Glomerular visceral epithelial cell (primary cell): ENCODE measurements at regions not wholly inside any gene's neighbourhood (a gene's known extent, or its start where the extent isn't known, plus 50 kb on each side); places are given as distances from the start of the nearest gene placed in this dataset.
"Not testable (repeated sequence)": the region's sequence is repeated elsewhere in the genome, so short reads cannot be mapped to it uniquely, and the experiment has no call there.

Experiments used
- DNase-seq: peaks from one replicate; pipeline ENCODE4 v3.0.0-alpha.2; 2016; ENCODE audit errors: extremely low spot score

GRCh38 chr2:17193433-17193890 lies 324.8 kb downstream of the RAD51AP2 start:
- DNase-seq = not testable (repeated sequence)

- DNase-seq = no peak
Measured at GRCh38 chr2:17191223-17191622, 327.0 kb downstream of the RAD51AP2 start.

- no peak for DNase-seq
Measured at GRCh38 chr2:17190527-17190926, 327.7 kb downstream of the RAD51AP2 start.

GRCh38 chr2:17188721-17189120 lies 329.5 kb downstream of the RAD51AP2 start:
- no peak for DNase-seq

- no peak for DNase-seq
Measured at GRCh38 chr2:17184512-17184911, 333.7 kb downstream of the RAD51AP2 start.

- DNase-seq = no peak
Measured at GRCh38 chr2:17182399-17182798, 335.8 kb downstream of the RAD51AP2 start.

- no peak for DNase-seq
Measured at GRCh38 chr2:17181051-17181752, 337.0 kb downstream of the RAD51AP2 start.

- DNase-seq = no peak
Measured at GRCh38 chr2:17179145-17179808, 339.0 kb downstream of the RAD51AP2 start.

GRCh38 chr2:17177088-17177487 lies 341.2 kb downstream of the RAD51AP2 start:
- DNase-seq = no peak

GRCh38 chr2:17171446-17172049 lies 346.7 kb downstream of the RAD51AP2 start:
- peak; percentile 35 for DNase-seq

GRCh38 chr2:17166506-17166905 lies 351.7 kb downstream of the RAD51AP2 start:
- DNase-seq = peak; percentile 53

- no peak for DNase-seq
Measured at GRCh38 chr2:17164550-17164949, 353.7 kb downstream of the RAD51AP2 start.

GRCh38 chr2:17163638-17164037 lies 354.6 kb downstream of the RAD51AP2 start:
- DNase-seq = no peak

- DNase-seq = no peak
Measured at GRCh38 chr2:17162713-17163112, 355.5 kb downstream of the RAD51AP2 start.

- no peak for DNase-seq
Measured at GRCh38 chr2:17160594-17160993, 357.6 kb downstream of the RAD51AP2 start.

- DNase-seq = no peak
Measured at GRCh38 chr2:17156086-17156485, 362.2 kb downstream of the RAD51AP2 start.

- DNase-seq = no peak
Measured at GRCh38 chr2:17149945-17150344, 368.3 kb downstream of the RAD51AP2 start.

- peak; percentile 18 for DNase-seq
Measured at GRCh38 chr2:17148407-17149145, 369.7 kb downstream of the RAD51AP2 start.

GRCh38 chr2:17146358-17146757 lies 371.9 kb downstream of the RAD51AP2 start:
- no peak for DNase-seq

GRCh38 chr2:17136877-17137276 lies 381.4 kb downstream of the RAD51AP2 start:
- DNase-seq = no peak

GRCh38 chr2:17136231-17136630 lies 382.0 kb downstream of the RAD51AP2 start:
- no peak for DNase-seq

GRCh38 chr2:17135619-17136018 lies 382.6 kb downstream of the RAD51AP2 start:
- no peak for DNase-seq
